ENCODE measurements at regions not wholly inside any gene's neighbourhood (a gene's known extent, or its start where the extent isn't known, plus 50 kb on each side); places are given as distances from the start of the nearest gene placed in this dataset.

DNA sequence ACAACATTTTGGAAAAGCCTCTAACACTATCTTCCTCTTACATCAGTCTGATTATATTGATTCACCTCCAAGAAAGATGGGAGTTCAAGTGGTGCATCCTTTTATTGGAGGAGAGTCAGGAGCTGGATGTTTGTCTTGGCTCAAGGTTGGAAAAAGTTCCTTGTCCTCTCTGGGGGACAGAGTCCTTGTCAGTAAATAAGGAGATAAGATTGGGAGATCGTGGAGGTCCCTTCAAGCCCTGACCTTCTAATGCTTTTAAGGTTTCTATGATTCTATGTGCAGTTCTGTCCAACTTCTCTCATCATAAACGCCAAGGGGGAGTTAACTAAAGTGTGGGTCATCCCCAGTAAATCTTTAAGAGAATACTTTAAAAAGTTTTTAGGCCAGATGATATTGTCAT is 60.9 kb upstream of the CCBE1 start:
- no peak for DNase-seq (ENCODE audit: low read depth in 3 of 3)

GRCh38 chr18:59752666-59753065 is 55.4 kb upstream of the CCBE1 start:
- DNase-seq (ENCODE audit: low read depth in 3 of 3): no peak

- DNase-seq (ENCODE audit: low read depth in 3 of 3): no peak
These were observed 54.0 kb upstream of the CCBE1 start for GRCh38 chr18:59751186-59751585.

DNA sequence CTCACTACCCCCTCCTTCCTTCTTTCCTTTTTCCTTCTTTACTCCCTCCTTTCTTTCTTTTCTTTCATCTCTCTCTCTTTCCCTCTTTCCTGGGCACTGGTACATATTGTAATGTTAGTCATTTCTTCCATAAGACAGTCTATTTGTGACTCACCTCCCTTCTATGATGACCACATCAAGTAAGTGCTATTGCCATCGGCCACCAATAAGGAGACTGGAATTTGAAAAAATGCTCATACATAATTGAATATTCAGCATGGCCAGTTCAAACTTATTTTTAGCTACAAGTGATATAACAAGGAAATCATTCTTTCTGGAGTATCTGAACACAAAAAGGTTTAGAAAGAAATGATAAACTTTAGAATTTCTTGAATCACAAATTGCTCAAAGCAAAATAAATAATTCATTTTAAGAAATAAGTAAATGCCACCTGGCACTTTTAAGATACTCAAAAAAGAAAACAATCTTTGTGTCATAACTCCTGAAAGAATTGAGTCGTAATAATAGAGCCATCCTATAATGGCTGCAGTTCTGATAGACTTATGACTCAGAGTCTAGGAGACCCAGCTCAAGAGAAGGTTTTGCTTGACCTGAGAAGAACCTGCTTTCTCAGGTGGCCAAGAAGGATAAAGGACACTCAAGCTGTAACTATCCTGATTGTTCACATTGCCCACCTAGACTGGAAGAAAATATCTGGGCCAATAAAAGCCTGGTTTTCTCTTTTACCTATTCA is 51.6 kb upstream of the CCBE1 start:
- DNase-seq (ENCODE audit: low read depth in 3 of 3): no peak
